ENCODE measurements at regions not wholly inside any gene's neighbourhood (a gene's known extent, or its start where the extent isn't known, plus 50 kb on each side); places are given as distances from the start of the nearest gene placed in this dataset.

DNA sequence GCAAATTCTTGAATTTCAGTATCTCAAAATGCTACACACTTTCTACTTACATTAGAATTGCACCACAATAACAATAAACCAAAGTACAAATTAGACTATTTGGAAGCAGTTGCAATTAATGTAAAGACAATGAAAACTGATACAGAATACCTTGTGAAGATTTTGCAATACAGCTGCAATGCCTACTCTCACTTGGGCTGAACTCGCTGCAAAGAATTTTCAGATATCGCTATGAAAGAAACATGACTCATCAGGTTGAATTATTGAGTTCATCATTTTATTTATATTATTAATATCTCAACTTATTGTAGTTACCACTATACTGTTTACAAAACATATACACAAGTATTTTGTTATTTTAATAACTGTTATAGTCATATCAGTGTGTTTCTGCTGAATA, 108.0 kb upstream of the TMTC2 start:
- no peaks in the 10 kb centered on the region for H3K36me3 Mint-ChIP-seq (ENCODE audit: insufficient read depth)
- H3K4me1 Mint-ChIP-seq (ENCODE audit: low read depth): no peaks in the 10 kb centered on the region
- H3K27ac Mint-ChIP-seq: no peak overlapping the region
- no peaks in the 10 kb centered on the region for H3K27me3 Mint-ChIP-seq
- no peaks in the 10 kb centered on the region for H3K9me3 Mint-ChIP-seq (ENCODE audit: low read depth)
- TF ChIP-seq, protein P1, sequence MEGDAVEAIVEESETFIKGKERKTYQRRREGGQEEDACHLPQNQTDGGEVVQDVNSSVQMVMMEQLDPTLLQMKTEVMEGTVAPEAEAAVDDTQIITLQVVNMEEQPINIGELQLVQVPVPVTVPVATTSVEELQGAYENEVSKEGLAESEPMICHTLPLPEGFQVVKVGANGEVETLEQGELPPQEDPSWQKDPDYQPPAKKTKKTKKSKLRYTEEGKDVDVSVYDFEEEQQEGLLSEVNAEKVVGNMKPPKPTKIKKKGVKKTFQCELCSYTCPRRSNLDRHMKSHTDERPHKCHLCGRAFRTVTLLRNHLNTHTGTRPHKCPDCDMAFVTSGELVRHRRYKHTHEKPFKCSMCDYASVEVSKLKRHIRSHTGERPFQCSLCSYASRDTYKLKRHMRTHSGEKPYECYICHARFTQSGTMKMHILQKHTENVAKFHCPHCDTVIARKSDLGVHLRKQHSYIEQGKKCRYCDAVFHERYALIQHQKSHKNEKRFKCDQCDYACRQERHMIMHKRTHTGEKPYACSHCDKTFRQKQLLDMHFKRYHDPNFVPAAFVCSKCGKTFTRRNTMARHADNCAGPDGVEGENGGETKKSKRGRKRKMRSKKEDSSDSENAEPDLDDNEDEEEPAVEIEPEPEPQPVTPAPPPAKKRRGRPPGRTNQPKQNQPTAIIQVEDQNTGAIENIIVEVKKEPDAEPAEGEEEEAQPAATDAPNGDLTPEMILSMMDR (IDR thresholded peaks at IDR 0.05; ENCODE audit: unreplicated experiment): no peak
- no peak overlapping the region for H3K4me3 Mint-ChIP-seq (ENCODE audit: low read depth)
- no peak for DNase-seq (ENCODE audit: low spot score, unreplicated experiment)

DNA sequence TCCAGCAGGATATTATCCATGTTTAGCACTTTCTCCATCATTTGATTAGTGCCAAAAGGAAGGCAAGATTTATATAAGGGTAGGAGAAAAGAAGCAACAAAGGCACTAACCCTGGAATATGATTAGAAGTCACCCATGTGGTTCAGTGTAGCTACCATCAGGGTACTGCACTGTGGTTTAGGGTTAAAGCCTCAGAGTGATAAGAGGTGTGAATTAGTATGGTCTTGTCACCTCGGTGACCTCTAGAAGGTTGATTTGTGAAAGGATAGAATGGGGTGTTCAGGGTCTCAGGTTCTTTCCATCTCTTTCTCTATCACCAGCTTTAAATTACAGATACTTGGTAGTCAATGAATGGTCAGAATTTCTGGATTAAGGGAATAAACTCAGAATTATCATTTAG, 103.0 kb upstream of the TMTC2 start:
- DNase-seq (ENCODE audit: low spot score, unreplicated experiment): no peak
- no peak overlapping the region for H3K27ac Mint-ChIP-seq
- H3K9me3 Mint-ChIP-seq (ENCODE audit: low read depth): peaks cover 18% of the 10 kb centered on the region
- TF ChIP-seq, protein P1 (IDR thresholded peaks at IDR 0.05; ENCODE audit: unreplicated experiment): no peak
- peaks cover 2% of the 10 kb centered on the region for H3K36me3 Mint-ChIP-seq (ENCODE audit: insufficient read depth)
- no peak overlapping the region for H3K4me3 Mint-ChIP-seq (ENCODE audit: low read depth)
- H3K27me3 Mint-ChIP-seq: no peaks in the 10 kb centered on the region
- H3K4me1 Mint-ChIP-seq (ENCODE audit: low read depth): no peaks in the 10 kb centered on the region

DNA sequence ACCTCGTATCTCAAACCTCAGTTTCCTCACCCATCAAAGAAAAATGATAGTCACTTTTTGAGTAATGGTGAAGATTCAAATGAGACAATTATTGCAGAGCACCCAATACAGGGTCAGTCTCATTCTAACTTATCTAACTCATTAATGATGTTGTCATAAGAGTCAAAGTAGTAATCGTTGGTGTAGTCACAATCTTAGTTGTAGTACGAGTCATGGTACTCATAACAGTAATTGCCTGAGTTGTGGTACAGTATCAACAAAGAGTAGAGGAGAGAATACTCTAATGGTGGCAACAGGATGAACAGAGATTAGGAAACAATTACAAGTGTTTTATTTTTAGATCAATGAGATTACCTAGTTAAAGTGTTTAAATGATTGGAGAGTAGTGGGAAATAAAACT, 93.6 kb upstream of the TMTC2 start:
- H3K4me3 Mint-ChIP-seq (ENCODE audit: low read depth): no peak overlapping the region
- DNase-seq (ENCODE audit: low spot score, unreplicated experiment): no peak
- peaks cover 6% of the 10 kb centered on the region for H3K4me1 Mint-ChIP-seq (ENCODE audit: low read depth)
- no peak overlapping the region for H3K27ac Mint-ChIP-seq
- H3K9me3 Mint-ChIP-seq (ENCODE audit: low read depth): peaks cover 14% of the 10 kb centered on the region
- H3K27me3 Mint-ChIP-seq: no peaks in the 10 kb centered on the region
- TF ChIP-seq, protein P1 (IDR thresholded peaks at IDR 0.05; ENCODE audit: unreplicated experiment): no peak
- H3K36me3 Mint-ChIP-seq (ENCODE audit: insufficient read depth): peaks cover 2% of the 10 kb centered on the region

DNA sequence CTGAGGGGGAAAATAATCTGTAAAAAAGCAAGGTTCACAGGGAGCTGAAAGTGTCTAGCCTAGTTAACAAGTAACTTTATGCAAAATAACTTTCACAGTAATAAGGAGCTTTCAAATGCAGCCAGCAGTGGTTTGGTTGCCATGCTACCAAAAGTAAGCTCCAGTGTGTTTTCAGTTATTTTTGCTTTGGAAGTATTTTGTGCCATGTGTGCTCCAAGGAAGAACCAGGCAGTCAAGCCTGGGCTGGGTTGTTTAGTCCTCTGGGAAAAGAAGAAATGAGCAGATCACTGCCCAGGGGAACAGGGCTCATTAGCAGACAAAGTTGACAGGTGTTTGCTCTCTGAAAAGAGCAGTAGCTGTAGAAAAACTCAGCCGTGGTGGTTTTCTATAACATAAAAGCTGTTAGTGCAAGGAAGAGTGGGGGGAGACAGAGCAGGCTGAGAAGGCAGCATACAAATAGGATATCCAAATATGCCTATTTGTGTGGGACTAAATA, 92.8 kb upstream of the TMTC2 start:
- Mint-ChIP-seq H3K27ac (no peak overlapping the region), H3K4me1 (ENCODE audit: low read depth) (peaks cover 6% of the 10 kb centered on the region), H3K36me3 (ENCODE audit: insufficient read depth) (no peaks in the 10 kb centered on the region), H3K27me3 (no peaks in the 10 kb centered on the region), H3K4me3 (ENCODE audit: low read depth) (no peak overlapping the region), H3K9me3 (ENCODE audit: low read depth) (peaks cover 9% of the 10 kb centered on the region)
- TF ChIP-seq, protein P1 (IDR thresholded peaks at IDR 0.05; ENCODE audit: unreplicated experiment): no peak
- no peak for DNase-seq (ENCODE audit: low spot score, unreplicated experiment)

DNA sequence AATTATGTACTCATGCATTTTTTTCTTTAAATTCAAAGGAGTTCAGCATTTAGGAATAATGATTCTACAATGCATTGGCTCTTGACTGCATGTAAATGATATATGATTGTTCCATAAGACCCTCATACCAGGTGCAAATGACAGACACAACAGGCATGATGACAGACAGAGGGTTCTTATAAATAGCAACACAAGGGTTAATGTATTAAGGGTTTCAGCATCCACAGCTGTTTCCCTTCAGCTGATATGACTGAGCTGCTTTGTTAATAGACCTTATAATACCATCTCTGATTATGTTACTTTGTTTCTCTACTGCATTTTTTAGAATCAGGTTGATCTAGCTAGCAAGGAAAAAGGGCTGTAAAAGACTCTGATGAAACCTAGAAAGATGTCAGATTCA, 90.8 kb upstream of the TMTC2 start:
- Mint-ChIP-seq H3K9me3 (ENCODE audit: low read depth) (peaks cover 4% of the 10 kb centered on the region), H3K27me3 (no peaks in the 10 kb centered on the region), H3K4me3 (ENCODE audit: low read depth) (no peak overlapping the region), H3K36me3 (ENCODE audit: insufficient read depth) (no peaks in the 10 kb centered on the region), H3K4me1 (ENCODE audit: low read depth) (peaks cover 6% of the 10 kb centered on the region), H3K27ac (no peak overlapping the region)
- TF ChIP-seq, protein P1 (IDR thresholded peaks at IDR 0.05; ENCODE audit: unreplicated experiment): no peak
- no peak for DNase-seq (ENCODE audit: low spot score, unreplicated experiment)
